GM10248 (cell line): ENCODE measurements at regions not wholly inside any gene's neighbourhood (a gene's known extent, or its start where the extent isn't known, plus 50 kb on each side); places are given as distances from the start of the nearest gene placed in this dataset.

Experiments used
- CTCF ChIA-PET: fragments of 300-600 bp; sonication (Branson Sonifier 250); formaldehyde crosslinking; extraction: SDS; loops from one replicate; lab custom pipeline; 2021; ENCODE audit warnings: antibody characterized with exemption; lab: Yijun Ruan, JAX
- POLR2A ChIA-PET: fragments of 350-650 bp; sonication (Branson Sonifier 250); formaldehyde crosslinking; extraction: SDS; loops from one replicate; lab custom pipeline; 2020; ENCODE audit warnings: antibody characterized with exemption; lab: Yijun Ruan, JAX
- DNase-seq: peaks from one replicate; pipeline ENCODE4 v3.0.0; 2012; ENCODE audit errors: extremely low spot score
- CTCF ChIP-seq: IDR thresholded peaks from 2 replicates; pipeline ENCODE4 v1.5.1; 2012; ENCODE audit warnings: mild to moderate bottlenecking, low read depth; ENCODE audit errors: extremely low read depth, missing control alignments, control extremely low read depth

GRCh38 chr7:96388166-96388565 is 66.3 kb upstream of the SLC25A13 start:
- TF ChIP-seq CTCF, result no peak
- CTCF ChIA-PET, result no interaction called here
- DNase-seq, result no peak
- POLR2A ChIA-PET, result no interaction called here

- ChIA-PET CTCF (interaction anchor here (1.0 kb wide), 1 partner anchor 647 kb away, joined by 3 read pairs; no protein-coding TSS in a partner anchor), POLR2A (no interaction called here)
- no peak for DNase-seq
- TF ChIP-seq CTCF, result no peak
These were observed 58.2 kb upstream of the SLC25A13 start for GRCh38 chr7:96380111-96380512.

GRCh38 chr7:96377399-96377798 is 55.5 kb upstream of the SLC25A13 start:
- ChIA-PET POLR2A (no interaction called here), CTCF (no interaction called here)
- TF ChIP-seq CTCF, result no peak
- no peak for DNase-seq
